ENCODE measurements at regions not wholly inside any gene's neighbourhood (a gene's known extent, or its start where the extent isn't known, plus 50 kb on each side); places are given as distances from the start of the nearest gene placed in this dataset.
"Not testable (repeated sequence)": the region's sequence is repeated elsewhere in the genome, so short reads cannot be mapped to it uniquely, and the experiment has no call there.

GRCh38 chr18:25563346-25563745 lies 211.4 kb upstream of the ZNF521 start:
- no peak for DNase-seq (ENCODE audit: low read depth in 2 of 2)

DNA sequence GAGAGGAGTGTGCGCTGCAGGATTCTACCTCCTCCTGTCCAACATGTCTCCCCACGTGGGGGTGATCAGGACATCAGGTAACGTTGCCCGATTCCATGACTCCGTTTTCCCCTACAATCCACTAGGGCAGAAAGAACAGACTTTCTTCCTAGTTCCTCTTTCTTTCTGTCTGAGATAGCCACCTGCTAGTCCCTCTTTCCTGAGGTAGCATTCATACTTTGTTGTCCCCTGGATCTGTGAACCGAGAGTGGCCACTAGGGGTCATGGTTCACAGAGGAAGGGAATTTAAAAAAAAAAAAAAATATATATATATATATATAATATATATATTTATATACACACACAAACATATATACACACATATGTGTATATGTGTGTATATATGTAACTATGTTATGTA lies 210.0 kb upstream of the ZNF521 start:
- DNase-seq (ENCODE audit: low read depth in 2 of 2), result no peak

- no peak for DNase-seq (ENCODE audit: low read depth in 2 of 2)
Measured at GRCh38 chr18:25560369-25560768, 208.4 kb upstream of the ZNF521 start.

DNA sequence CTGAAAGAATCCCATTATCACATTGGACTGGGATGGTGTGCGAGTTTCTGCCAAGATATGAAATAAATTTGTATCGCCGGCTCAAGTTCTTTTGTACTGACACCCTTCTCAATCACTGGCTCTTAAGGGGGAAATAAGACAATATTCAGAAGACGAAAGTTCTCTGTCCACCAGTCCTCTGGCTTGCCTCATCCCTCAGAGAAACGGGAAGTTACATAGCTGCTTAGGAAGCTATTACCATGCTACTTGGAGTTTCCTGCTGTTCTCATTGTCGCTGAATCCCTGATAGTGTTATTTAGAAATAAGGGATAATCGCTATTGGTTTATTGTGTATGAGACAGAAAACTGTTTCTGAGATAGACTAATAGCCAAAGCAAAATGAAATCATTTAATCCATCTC lies 205.0 kb upstream of the ZNF521 start:
- DNase-seq (ENCODE audit: low read depth in 2 of 2), result no peak

GRCh38 chr18:25553631-25554263 lies 201.8 kb upstream of the ZNF521 start:
- DNase-seq (ENCODE audit: low read depth in 2 of 2), result no peak

DNA sequence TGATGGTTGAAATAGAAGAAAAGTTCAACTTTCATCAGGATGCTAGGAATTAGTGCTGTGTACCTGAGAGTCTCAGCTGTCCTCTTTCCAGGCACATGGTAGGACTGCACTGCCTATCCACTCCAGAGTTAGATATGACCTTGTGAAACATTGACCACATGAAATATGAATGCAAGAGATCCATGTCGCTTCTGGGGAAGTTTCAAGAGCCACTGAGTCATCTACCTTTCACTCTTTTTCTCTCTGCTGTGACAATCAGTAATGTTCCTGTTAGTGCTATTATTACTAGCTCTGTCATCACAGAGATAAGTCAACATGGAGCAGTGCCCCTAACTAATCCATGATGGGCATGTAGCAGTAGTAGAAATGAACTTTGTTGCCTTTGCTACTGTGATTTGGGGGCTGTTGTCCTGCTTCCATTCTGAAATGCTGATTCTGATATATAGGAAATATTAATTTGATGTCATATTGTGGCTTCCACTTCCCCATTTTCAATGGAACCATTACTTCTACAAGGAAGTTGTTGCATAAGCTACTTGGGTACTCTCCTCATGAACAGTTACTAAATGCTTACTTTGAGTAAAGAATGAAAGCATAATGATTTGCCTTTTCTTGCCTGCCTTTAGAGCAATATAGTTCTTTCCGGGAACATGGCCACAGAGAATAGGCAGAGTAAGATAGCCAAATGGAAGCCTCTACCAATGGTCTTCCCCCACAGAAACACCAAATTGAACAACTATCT lies 192.8 kb upstream of the ZNF521 start:
- DNase-seq (ENCODE audit: low read depth in 2 of 2), result no peak

DNA sequence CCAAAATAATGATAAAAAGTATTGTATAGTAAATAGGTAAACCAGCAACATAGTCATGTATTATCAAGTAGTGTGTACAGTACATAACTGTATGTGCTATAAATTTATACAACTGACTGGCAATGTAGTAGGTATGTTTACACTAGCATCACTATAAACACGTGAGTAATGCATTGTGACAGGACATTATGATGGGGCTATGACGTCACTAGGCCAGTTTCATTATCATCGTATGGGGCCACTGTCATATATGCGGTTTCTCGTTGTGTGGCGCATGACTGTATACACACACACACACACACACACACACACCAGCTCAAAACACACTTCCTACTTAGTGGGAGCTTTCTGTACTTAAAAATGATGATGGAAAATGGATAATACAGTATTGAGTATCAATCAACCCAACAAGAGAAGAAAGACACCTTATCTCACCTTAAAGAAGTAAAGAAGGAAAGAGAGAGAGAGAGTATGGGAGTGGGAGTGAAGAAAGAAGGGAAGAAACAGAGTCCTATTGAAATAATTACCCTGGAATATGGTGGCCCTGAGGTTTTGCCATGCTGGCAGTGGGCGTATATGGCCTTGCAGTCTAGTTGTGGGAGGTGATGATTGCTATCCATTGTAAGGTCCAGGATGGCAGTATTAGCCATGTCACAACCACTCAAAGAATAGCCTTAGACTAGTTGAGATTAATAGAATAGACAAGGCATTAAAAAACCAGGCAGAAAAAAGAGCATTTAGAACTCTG lies 186.4 kb upstream of the ZNF521 start:
- no peak for DNase-seq (ENCODE audit: low read depth in 2 of 2)

GRCh38 chr18:25535495-25535894 lies 183.5 kb upstream of the ZNF521 start:
- DNase-seq (ENCODE audit: low read depth in 2 of 2), result no peak

- no peak for DNase-seq (ENCODE audit: low read depth in 2 of 2)
Measured at GRCh38 chr18:25534401-25534800, 182.4 kb upstream of the ZNF521 start.

DNA sequence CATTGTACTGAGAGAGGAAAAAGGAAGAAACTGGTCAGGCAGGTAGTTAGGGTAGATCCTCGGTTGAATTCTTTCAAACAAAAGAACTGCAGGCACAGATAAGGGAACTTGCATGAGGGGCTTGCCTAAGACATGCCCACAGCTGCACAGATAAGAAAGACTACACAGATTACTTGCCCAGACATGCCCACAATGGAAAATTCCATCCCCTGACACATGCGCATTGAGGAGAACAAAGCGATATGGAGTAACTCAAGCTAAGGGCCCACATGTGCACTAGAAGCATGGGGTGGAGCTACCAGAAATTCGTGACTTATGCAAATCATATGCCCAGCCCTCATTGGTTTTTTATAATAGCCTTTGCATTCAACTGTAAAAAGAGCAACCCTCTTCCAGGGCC lies 181.3 kb upstream of the ZNF521 start:
- no peak for DNase-seq (ENCODE audit: low read depth in 2 of 2)

GRCh38 chr18:25531207-25531606 lies 179.2 kb upstream of the ZNF521 start:
- no peak for DNase-seq (ENCODE audit: low read depth in 2 of 2)

DNA sequence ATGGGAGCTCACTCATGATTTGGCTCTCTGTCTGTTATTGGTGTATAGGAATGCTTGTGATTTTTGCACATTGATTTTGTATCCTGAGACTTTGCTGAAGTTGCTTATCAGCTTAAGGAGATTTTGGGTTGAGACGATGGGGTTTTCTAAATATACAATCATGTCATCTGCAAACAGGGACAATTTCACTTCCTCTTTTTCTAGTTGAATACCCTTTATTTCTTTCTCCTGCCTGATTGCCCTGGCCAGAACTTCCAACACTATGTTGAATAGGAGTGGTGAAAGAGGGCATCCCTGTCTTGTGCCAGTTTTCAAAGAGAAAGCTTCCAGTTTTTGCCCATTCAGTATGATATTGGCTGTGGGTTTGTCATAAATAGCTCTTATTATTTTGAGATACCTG lies 173.8 kb upstream of the ZNF521 start:
- DNase-seq (ENCODE audit: low read depth in 2 of 2), result not testable (repeated sequence)

GRCh38 chr18:25518716-25519053 lies 166.7 kb upstream of the ZNF521 start:
- no peak for DNase-seq (ENCODE audit: low read depth in 2 of 2)

- no peak for DNase-seq (ENCODE audit: low read depth in 2 of 2)
Measured at GRCh38 chr18:25517881-25518715, 166.1 kb upstream of the ZNF521 start.

DNA sequence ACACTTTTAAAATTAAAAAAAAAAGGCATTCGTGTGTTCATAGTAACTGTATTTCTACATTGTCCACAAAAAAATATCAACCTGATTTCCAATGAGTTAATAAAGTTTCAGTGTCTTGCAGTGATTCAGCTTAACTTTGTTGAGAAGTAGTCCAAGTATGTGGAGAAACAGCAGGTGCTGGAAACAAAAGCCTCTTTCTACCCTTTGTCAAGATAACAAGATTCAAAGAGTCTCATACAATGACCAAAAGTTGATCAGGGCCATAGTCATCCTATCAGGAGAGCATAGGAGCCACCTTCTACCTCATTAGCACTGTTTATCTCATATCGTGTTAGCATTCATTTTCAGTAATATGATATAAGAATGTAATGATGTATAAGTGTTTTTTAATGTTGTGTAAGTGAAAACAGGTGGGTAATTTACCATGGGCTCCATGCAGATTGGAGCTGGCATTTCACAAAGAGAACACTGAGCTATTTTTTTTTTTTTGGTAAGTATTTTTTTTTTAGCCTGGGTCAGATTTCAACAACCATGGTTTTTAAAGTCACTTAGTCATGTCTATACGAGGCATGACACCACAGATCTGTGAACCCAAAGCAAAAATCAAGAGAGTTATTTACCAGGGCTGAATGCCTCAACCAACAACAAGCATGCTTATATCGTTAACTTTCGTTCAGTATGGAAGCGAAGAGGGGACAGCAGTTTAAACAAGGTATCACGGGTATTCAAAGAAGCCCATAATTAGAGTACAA lies 165.0 kb upstream of the ZNF521 start:
- no peak for DNase-seq (ENCODE audit: low read depth in 2 of 2)

DNA sequence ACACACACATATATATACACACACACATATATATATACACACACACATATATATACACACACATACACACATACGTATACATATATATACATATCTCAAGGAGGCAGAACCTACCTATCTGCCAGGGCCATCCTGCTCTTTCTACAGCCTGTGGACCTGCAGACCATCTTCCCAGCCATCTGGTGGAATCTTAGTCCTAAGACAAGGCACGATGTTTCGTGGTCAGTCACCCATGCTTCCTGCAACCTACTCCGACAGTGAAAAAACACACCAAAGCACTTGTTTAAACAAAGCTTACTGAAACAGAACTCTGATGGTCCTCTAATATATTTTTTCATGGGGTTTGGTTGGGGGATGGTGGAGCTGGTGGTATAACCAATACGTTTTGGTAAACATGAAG lies 164.2 kb upstream of the ZNF521 start:
- DNase-seq (ENCODE audit: low read depth in 2 of 2), result no peak

DNA sequence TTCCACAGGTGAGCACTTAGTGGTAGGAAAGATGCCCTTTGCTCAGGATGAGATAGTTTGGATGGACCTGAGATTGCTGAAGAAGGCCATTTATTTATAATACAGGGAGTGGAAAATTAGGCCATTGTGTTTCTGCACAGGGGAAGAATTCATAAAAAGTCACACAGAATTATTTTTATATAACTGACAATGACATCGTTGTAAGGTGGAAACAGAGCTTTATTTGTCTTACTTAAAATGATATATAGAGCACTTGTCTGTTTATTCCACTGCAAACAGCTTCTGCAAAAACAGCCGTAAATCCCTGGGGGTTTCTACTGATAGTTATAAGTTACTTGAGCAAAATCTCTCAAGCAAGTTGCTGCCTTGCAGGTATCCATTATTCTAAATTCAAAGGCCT lies 158.1 kb upstream of the ZNF521 start:
- DNase-seq (ENCODE audit: low read depth in 2 of 2), result no peak

DNA sequence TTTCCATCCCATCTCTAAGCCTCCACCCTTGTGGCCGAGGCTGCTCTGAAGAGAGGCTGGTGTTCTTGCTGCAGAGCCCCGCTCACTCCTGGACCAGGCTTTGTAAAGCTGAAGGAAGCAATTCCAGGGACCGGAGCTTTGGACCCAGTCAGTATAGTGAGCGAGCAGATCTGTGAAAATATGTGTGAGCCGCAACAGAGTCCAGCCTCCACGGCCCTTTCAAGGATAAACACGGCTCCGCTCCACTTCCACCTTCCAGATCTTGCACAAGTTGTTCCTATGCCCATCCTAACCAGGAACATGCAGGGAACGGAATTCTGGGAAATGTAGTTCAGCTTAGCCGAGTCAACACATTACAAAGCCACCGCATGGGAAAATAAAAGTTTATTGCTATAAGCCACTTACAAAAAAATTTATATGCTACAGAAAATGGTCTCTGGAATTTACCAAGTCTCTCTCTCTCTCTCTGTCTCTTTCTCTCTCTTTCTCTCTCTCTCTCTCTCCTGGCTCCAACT lies 151.7 kb upstream of the ZNF521 start:
- DNase-seq (ENCODE audit: low read depth in 2 of 2), result no peak

DNA sequence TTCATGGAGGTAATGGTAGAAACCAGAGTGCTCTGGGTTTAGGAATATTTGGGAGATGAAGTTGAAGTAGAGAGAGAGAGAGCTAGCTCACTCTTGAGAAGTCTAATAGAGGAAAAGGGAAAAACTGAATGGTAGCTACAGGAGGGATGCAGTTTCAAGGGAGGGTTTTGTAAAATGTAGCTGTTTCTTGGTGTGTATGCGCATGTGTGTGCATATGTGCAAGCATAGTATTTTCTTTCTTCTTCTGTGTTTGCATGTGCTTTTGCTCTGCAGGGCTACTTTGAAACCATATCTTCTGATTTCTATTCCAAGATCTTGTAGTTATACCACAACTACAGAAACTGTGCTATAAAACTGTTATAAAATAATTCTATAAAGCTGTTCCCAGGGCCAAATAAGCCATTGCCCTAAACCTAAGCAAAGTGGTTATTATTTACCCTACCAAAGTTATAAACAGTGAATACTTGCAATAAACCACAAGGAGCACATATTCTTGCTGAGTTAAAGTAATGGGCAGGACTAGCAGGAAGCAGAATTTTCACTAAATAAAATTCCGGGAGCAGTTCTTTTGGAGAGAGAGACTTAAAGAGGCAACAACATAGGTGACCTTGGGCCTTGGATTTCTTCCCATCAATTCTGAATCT lies 145.3 kb upstream of the ZNF521 start:
- no peak for DNase-seq (ENCODE audit: low read depth in 2 of 2)

- DNase-seq (ENCODE audit: low read depth in 2 of 2), result no peak
Measured at GRCh38 chr18:25496544-25496943, 144.6 kb upstream of the ZNF521 start.

- DNase-seq (ENCODE audit: low read depth in 2 of 2), result no peak
Measured at GRCh38 chr18:25495606-25496005, 143.6 kb upstream of the ZNF521 start.

All from stimulated activated CD8-positive, alpha-beta memory T cell treated with anti-CD3 and anti-CD28 coated beads, Interleukin-15, amount 100 ng/mL, for 48 hours (primary cell).